PC-9 (cell line): ENCODE measurements at regions not wholly inside any gene's neighbourhood (a gene's known extent, or its start where the extent isn't known, plus 50 kb on each side); places are given as distances from the start of the nearest gene placed in this dataset.

Experiments
- EZH2 ChIP-seq: fragments of 200-600 bp; sonication (generic); IDR thresholded peaks from 2 replicates; pipeline ENCODE4 v1.8.0; 2017; ENCODE audit warnings: antibody characterized with exemption, low read depth
- TF ChIP-seq, protein P1 (sequence below): fragments of 200-600 bp; sonication (generic); conservative IDR thresholded peaks from 2 replicates; pipeline ENCODE4 v1.6.1; 2017; ENCODE audit warnings: mixed run types, antibody characterized with exemption, mild to moderate bottlenecking, moderate library complexity

DNA sequence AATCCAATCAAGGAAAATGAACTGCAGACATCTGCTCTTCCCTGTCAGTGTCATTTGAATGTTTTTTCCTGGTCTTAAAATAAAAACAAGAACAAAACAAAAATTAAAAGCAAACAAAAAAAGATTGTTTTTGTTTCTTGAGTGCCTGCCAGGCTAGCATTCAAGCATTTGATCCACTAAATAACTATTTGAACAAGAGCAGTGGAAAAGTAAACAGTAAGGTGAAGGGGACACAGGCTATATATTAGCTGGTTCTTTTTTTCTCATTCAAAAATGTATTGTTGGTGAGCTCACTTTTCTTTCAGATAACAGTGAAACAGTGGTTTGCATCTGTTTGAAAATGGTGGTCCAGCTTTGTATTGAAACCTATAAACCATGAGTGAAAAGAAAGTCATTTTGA is 586.9 kb upstream of the SGO1 start:
- TF ChIP-seq, protein P1, sequence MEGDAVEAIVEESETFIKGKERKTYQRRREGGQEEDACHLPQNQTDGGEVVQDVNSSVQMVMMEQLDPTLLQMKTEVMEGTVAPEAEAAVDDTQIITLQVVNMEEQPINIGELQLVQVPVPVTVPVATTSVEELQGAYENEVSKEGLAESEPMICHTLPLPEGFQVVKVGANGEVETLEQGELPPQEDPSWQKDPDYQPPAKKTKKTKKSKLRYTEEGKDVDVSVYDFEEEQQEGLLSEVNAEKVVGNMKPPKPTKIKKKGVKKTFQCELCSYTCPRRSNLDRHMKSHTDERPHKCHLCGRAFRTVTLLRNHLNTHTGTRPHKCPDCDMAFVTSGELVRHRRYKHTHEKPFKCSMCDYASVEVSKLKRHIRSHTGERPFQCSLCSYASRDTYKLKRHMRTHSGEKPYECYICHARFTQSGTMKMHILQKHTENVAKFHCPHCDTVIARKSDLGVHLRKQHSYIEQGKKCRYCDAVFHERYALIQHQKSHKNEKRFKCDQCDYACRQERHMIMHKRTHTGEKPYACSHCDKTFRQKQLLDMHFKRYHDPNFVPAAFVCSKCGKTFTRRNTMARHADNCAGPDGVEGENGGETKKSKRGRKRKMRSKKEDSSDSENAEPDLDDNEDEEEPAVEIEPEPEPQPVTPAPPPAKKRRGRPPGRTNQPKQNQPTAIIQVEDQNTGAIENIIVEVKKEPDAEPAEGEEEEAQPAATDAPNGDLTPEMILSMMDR: no peak
- no peak for TF ChIP-seq EZH2
